H1 (cell line): ENCODE measurements at regions not wholly inside any gene's neighbourhood (a gene's known extent, or its start where the extent isn't known, plus 50 kb on each side); places are given as distances from the start of the nearest gene placed in this dataset.

ENCODE experiments used
- CHD1 ChIP-seq: IDR thresholded peaks from 2 replicates; pipeline ENCODE4 v1.6.1; 2012; ENCODE audit warnings: low read depth, low read length, improper control_type of control experiment
- RXRA ChIP-seq: IDR thresholded peaks from 2 replicates; pipeline ENCODE4 v1.6.1; 2011; ENCODE audit warnings: low read depth, mild to moderate bottlenecking, low read length, moderate library complexity; ENCODE audit not compliant: insufficient read depth

- TF ChIP-seq RXRA: no peak
- TF ChIP-seq CHD1: no peak
Measured at GRCh38 chr10:78285226-78285625, 251.6 kb downstream of the RPS24 start (continued).
